Activated CD4-positive, alpha-beta memory T cell treated with anti-CD3 and anti-CD28 coated beads for 36 hours (primary cell): ENCODE measurements at regions not wholly inside any gene's neighbourhood (a gene's known extent, or its start where the extent isn't known, plus 50 kb on each side); places are given as distances from the start of the nearest gene placed in this dataset.

Source experiments
- CTCF ChIA-PET: fragments of 350-600 bp; sonication (Branson Sonifier 250); formaldehyde crosslinking; loops from one replicate; lab custom pipeline; 2021; ENCODE audit warnings: antibody characterized with exemption, inconsistent platforms; lab: Charles Lee
- POLR2A ChIA-PET: fragments of 350-600 bp; sonication (Branson Sonifier 250); formaldehyde crosslinking; loops from one replicate; lab custom pipeline; 2021; ENCODE audit warnings: antibody characterized with exemption; lab: Charles Lee
- DNase-seq: peaks from one replicate; pipeline ENCODE4 v3.0.0-alpha.2; 2020
- H3K27ac Mint-ChIP-seq: one replicate; pipeline ENCODE4 v1.8.0; 2021; ENCODE audit warnings: mixed read lengths
- H3K27me3 Mint-ChIP-seq: one replicate; pipeline ENCODE4 v1.8.0; 2021; ENCODE audit warnings: mixed read lengths
- H3K36me3 Mint-ChIP-seq: one replicate; pipeline ENCODE4 v1.8.0; 2021; ENCODE audit warnings: mixed read lengths
- H3K4me1 Mint-ChIP-seq: one replicate; pipeline ENCODE4 v1.8.0; 2021; ENCODE audit warnings: low read depth, mixed read lengths
- H3K4me3 Mint-ChIP-seq: one replicate; pipeline ENCODE4 v1.8.0; 2021; ENCODE audit warnings: mild to moderate bottlenecking, mixed read lengths
- H3K9me3 Mint-ChIP-seq: one replicate; pipeline ENCODE4 v1.8.0; 2021; ENCODE audit warnings: mixed read lengths
- intact Hi-C: fragments of 100-400 bp; cut with micrococcal nuclease; formaldehyde crosslinking; loops from one replicate; pipeline ENCODE4 v1.15.1; 2023

- peaks cover 4% of the 10 kb centered on the region for H3K27me3 Mint-ChIP-seq
- ChIA-PET POLR2A (no interaction called here), CTCF (no interaction called here)
- H3K36me3 Mint-ChIP-seq = no peaks in the 10 kb centered on the region
- H3K4me3 Mint-ChIP-seq = no peak overlapping the region
- H3K4me1 Mint-ChIP-seq = no peaks in the 10 kb centered on the region
- no peak for DNase-seq
- H3K27ac Mint-ChIP-seq = no peak overlapping the region
- no peaks in the 10 kb centered on the region for H3K9me3 Mint-ChIP-seq
- intact Hi-C loops = no loop called here
Observed at GRCh38 chr18:8969639-8970390, 132.7 kb upstream of the NDUFV2 start.

GRCh38 chr18:8970843-8971242 lies 131.7 kb upstream of the NDUFV2 start:
- POLR2A ChIA-PET = no interaction called here
- H3K36me3 Mint-ChIP-seq = no peaks in the 10 kb centered on the region
- no peak for DNase-seq
- no peaks in the 10 kb centered on the region for H3K9me3 Mint-ChIP-seq
- peaks cover 4% of the 10 kb centered on the region for H3K27me3 Mint-ChIP-seq
- no peak overlapping the region for H3K4me3 Mint-ChIP-seq
- H3K4me1 Mint-ChIP-seq = no peaks in the 10 kb centered on the region
- H3K27ac Mint-ChIP-seq = no peak overlapping the region
- intact Hi-C loops = no loop called here
- CTCF ChIA-PET = no interaction called here

DNA sequence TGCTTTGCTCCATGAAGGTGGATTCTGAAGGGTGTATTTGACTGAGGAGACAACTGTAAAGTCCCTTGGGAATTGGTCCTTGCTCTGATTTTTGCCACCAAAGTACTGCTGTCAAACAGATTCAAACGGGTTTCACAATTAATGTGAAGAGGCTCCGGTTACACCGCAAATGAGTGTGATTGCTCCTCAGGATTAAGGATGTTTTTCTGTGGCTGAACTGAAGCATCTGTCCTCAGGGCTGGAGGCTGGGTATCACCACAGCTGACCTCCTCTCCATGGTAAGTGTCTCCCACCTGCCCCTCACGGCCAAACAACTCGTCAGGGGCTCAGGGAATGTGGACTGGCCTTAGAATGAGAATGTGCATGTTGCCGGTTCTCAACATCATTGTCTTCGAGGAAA lies 130.4 kb upstream of the NDUFV2 start:
- CTCF ChIA-PET = interaction anchor here (2.1 kb wide), 1 partner anchor 16 kb away, joined by 6 read pairs; no protein-coding TSS in a partner anchor
- DNase-seq = no peak
- Mint-ChIP-seq H3K9me3 (no peaks in the 10 kb centered on the region), H3K27ac (no peak overlapping the region), H3K4me1 (no peaks in the 10 kb centered on the region), H3K4me3 (no peak overlapping the region), H3K27me3 (peaks cover 4% of the 10 kb centered on the region), H3K36me3 (no peaks in the 10 kb centered on the region)
- POLR2A ChIA-PET = no interaction called here
- intact Hi-C loops = no loop called here

DNA sequence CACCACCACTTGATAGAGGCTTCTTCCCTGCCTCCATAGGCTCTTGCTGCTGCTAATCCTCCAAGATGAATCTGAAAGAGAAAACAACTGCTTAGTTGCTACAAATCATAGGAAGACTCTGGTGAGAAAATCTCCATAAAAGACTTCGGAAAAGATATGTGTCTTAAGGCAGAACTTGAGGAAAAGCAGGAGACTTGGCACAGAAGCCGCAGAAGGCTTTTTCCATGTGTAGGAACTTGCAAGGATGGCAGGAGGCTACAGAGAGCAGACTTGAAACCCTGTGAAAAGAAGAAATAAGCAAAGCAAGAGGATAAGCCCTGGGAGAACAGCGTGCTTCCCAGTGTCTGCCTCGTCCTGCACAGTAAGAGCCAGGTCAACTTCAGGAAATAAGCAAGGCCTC lies 128.2 kb upstream of the NDUFV2 start:
- intact Hi-C loops = no loop called here
- Mint-ChIP-seq H3K4me1 (no peaks in the 10 kb centered on the region), H3K4me3 (no peak overlapping the region), H3K36me3 (no peaks in the 10 kb centered on the region), H3K9me3 (no peaks in the 10 kb centered on the region), H3K27me3 (peaks cover 2% of the 10 kb centered on the region), H3K27ac (no peak overlapping the region)
- ChIA-PET CTCF (no interaction called here), POLR2A (no interaction called here)
- DNase-seq = no peak

GRCh38 chr18:8974696-8975095 lies 127.8 kb upstream of the NDUFV2 start:
- DNase-seq = no peak
- intact Hi-C loops = no loop called here
- H3K4me3 Mint-ChIP-seq = no peak overlapping the region
- no peaks in the 10 kb centered on the region for H3K9me3 Mint-ChIP-seq
- no peak overlapping the region for H3K27ac Mint-ChIP-seq
- CTCF ChIA-PET = no interaction called here
- POLR2A ChIA-PET = no interaction called here
- no peaks in the 10 kb centered on the region for H3K4me1 Mint-ChIP-seq
- no peaks in the 10 kb centered on the region for H3K36me3 Mint-ChIP-seq
- peaks cover 2% of the 10 kb centered on the region for H3K27me3 Mint-ChIP-seq

- Mint-ChIP-seq H3K27me3 (peaks cover 2% of the 10 kb centered on the region), H3K9me3 (no peaks in the 10 kb centered on the region), H3K27ac (no peak overlapping the region), H3K4me3 (no peak overlapping the region), H3K36me3 (no peaks in the 10 kb centered on the region), H3K4me1 (no peaks in the 10 kb centered on the region)
- ChIA-PET CTCF (interaction anchor here (0.9 kb wide), 1 partner anchor 13 kb away, joined by 3 read pairs; no protein-coding TSS in a partner anchor), POLR2A (no interaction called here)
- intact Hi-C loops = no loop called here
- DNase-seq = no peak
Observed at GRCh38 chr18:8975624-8976023, 126.9 kb upstream of the NDUFV2 start.

DNA sequence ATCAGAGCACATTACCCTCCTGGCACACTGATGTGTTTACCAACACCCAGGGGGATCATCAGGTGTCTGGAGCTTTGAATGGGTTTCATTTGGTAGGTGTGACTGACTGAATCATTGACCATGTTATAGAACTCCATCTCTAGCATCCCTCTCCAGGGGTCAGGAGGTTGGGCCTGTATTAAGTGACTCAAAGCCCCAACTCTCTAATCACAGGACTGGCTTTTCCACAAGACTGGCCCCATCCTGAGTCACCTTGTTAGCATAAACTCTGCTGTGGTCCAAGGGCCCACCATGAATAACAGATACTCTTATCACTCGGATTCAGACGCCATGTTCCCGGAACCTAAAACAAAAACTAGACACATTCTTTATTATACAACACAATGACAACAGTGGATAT lies 125.9 kb upstream of the NDUFV2 start:
- H3K27me3 Mint-ChIP-seq = peaks cover 2% of the 10 kb centered on the region
- intact Hi-C loops = no loop called here
- H3K4me1 Mint-ChIP-seq = no peaks in the 10 kb centered on the region
- no peak for DNase-seq
- H3K27ac Mint-ChIP-seq = no peak overlapping the region
- ChIA-PET POLR2A (no interaction called here), CTCF (interaction anchor here (0.9 kb wide), 1 partner anchor 12 kb away, joined by 3 read pairs; no protein-coding TSS in a partner anchor)
- no peaks in the 10 kb centered on the region for H3K9me3 Mint-ChIP-seq
- H3K4me3 Mint-ChIP-seq = no peak overlapping the region
- no peaks in the 10 kb centered on the region for H3K36me3 Mint-ChIP-seq

- intact Hi-C loops = no loop called here
- H3K27ac Mint-ChIP-seq = no peak overlapping the region
- ChIA-PET POLR2A (no interaction called here), CTCF (no interaction called here)
- H3K27me3 Mint-ChIP-seq = peaks cover 2% of the 10 kb centered on the region
- H3K4me3 Mint-ChIP-seq = no peak overlapping the region
- no peaks in the 10 kb centered on the region for H3K36me3 Mint-ChIP-seq
- no peak for DNase-seq
- H3K4me1 Mint-ChIP-seq = no peaks in the 10 kb centered on the region
- no peaks in the 10 kb centered on the region for H3K9me3 Mint-ChIP-seq
Observed at GRCh38 chr18:8977166-8977565, 125.3 kb upstream of the NDUFV2 start.

DNA sequence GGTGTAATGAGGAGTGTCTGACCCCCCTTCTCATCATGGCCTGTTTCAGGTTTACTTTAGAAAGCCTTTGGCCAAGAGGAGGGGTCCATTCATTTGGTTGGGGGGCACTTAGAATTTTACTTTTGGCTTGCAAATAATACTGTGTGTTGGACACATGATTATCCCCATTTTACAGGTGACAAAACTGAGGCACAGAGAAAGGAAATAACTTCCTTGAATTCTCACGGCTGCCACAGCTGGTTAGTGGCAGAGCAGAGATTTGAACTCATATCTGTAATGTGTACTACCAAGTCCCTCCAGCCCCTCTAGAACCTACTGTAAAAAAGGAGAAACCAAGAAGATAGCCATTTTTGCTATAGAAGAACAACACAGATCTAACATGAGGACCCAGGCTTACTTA lies 124.8 kb upstream of the NDUFV2 start:
- Mint-ChIP-seq H3K36me3 (no peaks in the 10 kb centered on the region), H3K4me1 (no peaks in the 10 kb centered on the region), H3K27ac (no peak overlapping the region), H3K4me3 (no peak overlapping the region), H3K9me3 (no peaks in the 10 kb centered on the region), H3K27me3 (peaks cover 2% of the 10 kb centered on the region)
- CTCF ChIA-PET = no interaction called here
- POLR2A ChIA-PET = no interaction called here
- no peak for DNase-seq
- intact Hi-C loops = no loop called here

DNA sequence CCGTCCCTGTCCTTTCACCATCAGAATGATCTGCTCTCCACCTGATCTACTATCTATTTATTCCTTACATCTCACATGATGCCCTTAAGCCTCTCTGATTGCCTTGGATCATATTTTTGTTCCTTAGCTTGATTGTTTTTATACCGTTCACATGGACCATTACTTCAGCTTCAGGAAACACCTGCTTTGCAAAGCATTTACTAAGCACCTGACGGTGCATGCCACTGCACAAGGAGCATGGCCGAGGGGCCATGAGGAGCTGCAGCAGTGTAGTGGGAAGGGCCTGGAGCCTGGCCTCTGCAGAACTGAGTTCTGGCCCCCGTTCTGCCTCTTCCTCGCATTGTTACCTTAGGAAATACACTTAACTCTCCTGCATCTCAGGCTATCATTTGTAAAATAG lies 124.1 kb upstream of the NDUFV2 start:
- no peak for DNase-seq
- no peaks in the 10 kb centered on the region for H3K27me3 Mint-ChIP-seq
- no peaks in the 10 kb centered on the region for H3K36me3 Mint-ChIP-seq
- CTCF ChIA-PET = interaction anchor here (1.7 kb wide), 1 partner anchor 10 kb away, joined by 9 read pairs; no protein-coding TSS in a partner anchor
- no peaks in the 10 kb centered on the region for H3K4me1 Mint-ChIP-seq
- no peaks in the 10 kb centered on the region for H3K9me3 Mint-ChIP-seq
- H3K4me3 Mint-ChIP-seq = no peak overlapping the region
- intact Hi-C loops = no loop called here
- H3K27ac Mint-ChIP-seq = no peak overlapping the region
- POLR2A ChIA-PET = no interaction called here

DNA sequence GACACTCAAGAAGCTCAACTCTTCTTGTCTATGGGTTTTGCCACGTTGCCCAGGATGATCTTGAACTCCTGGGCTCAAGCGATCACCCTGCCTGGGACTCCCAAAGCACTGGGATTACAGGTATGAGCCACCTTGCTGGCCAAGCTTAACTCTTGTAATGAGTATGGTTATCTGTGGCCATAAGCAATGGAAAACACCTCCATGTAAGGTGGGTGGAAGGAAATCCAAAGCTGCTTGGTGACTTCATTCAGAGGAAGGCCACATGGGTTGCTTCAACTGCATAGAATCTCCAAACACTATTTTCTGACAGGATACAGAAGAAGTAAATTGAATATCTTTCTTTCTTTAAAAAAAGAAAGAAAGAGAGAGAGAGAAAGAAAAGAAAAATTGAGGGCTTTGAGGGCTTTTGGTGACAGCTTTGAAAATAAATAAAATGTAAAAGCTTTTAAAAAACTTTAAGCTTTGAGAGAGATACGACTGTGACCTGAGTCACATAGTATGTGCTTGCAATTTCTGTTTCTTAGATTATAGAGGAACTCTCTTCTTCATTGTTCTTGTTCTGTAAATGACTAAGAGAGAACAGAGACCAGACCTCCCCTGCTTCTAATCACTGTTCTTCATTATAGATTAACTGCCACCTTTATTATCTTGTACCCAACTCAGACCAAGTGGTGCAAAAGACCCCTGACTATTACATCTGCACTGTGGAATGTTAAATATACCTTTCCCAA lies 123.1 kb upstream of the NDUFV2 start:
- POLR2A ChIA-PET = no interaction called here
- H3K27ac Mint-ChIP-seq = no peak overlapping the region
- intact Hi-C loops = no loop called here
- no peaks in the 10 kb centered on the region for H3K36me3 Mint-ChIP-seq
- CTCF ChIA-PET = interaction anchor here (0.6 to 1.7 kb wide), 2 partner anchors 9 to 30 kb away, joined by 3 to 9 read pairs; no protein-coding TSS in a partner anchor
- H3K9me3 Mint-ChIP-seq = no peaks in the 10 kb centered on the region
- no peaks in the 10 kb centered on the region for H3K4me1 Mint-ChIP-seq
- no peak for DNase-seq
- H3K27me3 Mint-ChIP-seq = no peaks in the 10 kb centered on the region
- H3K4me3 Mint-ChIP-seq = no peak overlapping the region

DNA sequence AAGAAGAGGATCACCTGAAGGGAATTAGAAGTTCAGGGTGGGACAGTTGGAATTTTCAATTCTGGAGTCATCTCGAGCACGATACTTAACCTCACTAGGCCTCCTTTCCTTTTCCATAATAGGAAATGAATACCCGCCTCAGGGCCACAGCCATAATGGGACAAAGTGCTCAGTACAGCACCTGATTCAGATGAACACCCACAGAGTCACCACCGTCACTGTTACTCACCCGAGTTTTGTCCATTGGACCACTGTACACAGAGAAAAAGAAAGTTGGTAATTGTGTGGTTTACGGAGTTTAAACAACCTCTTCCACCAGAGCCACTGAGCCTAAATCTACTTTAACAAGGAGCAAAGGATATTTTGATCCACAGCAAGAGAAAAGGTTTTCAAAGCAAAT lies 122.0 kb upstream of the NDUFV2 start:
- ChIA-PET POLR2A (no interaction called here), CTCF (interaction anchor here (3.1 kb wide), 1 partner anchor 284 kb away, joined by 11 read pairs; no protein-coding TSS in a partner anchor)
- no peaks in the 10 kb centered on the region for H3K9me3 Mint-ChIP-seq
- no peak for DNase-seq
- no peak overlapping the region for H3K4me3 Mint-ChIP-seq
- intact Hi-C loops = no loop called here
- H3K27ac Mint-ChIP-seq = no peak overlapping the region
- no peaks in the 10 kb centered on the region for H3K36me3 Mint-ChIP-seq
- no peaks in the 10 kb centered on the region for H3K4me1 Mint-ChIP-seq
- no peaks in the 10 kb centered on the region for H3K27me3 Mint-ChIP-seq
